GM12865 (cell line): ENCODE measurements at regions not wholly inside any gene's neighbourhood (a gene's known extent, or its start where the extent isn't known, plus 50 kb on each side); places are given as distances from the start of the nearest gene placed in this dataset.
A peak's percentile ranks its signal among the peaks of the same experiment; 100 is the strongest.

Experiments used
- DNase-seq: peaks from one replicate; pipeline ENCODE4 v3.0.0; 2010; ENCODE audit warnings: low read depth
- H3K4me3 ChIP-seq: 2 replicates; pipeline ENCODE4 v1.5.1; 2011; ENCODE audit warnings: mild to moderate bottlenecking, low read depth, low read length, control low read depth
- TF ChIP-seq, protein P1 (sequence below): IDR thresholded peaks from 2 replicates; pipeline ENCODE4 v1.5.1; 2011; ENCODE audit warnings: low read length, control low read depth, low read depth, inconsistent platforms; ENCODE audit not compliant: insufficient read depth; ENCODE audit errors: missing control alignments

DNA sequence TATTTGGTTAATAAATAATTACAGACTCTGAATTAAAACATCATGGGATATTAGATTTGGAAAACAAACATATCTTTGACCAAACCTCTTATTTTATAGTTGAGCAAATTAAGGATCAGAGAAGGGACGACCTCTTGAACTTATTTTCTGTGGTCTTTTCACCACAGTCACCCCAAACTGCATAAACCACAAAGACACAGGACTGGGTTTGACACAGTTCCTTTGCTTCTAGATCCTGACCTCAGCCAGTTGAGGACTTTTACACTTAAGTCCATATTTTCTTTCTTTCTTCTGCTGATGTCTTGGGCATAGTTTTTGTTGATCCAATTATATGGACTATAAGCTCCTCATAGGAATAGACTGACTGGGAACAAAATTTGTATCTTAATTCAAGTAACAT, 234.0 kb upstream of the SLC14A2 start:
- H3K4me3 ChIP-seq: no peak overlapping the region
- TF ChIP-seq, protein P1, sequence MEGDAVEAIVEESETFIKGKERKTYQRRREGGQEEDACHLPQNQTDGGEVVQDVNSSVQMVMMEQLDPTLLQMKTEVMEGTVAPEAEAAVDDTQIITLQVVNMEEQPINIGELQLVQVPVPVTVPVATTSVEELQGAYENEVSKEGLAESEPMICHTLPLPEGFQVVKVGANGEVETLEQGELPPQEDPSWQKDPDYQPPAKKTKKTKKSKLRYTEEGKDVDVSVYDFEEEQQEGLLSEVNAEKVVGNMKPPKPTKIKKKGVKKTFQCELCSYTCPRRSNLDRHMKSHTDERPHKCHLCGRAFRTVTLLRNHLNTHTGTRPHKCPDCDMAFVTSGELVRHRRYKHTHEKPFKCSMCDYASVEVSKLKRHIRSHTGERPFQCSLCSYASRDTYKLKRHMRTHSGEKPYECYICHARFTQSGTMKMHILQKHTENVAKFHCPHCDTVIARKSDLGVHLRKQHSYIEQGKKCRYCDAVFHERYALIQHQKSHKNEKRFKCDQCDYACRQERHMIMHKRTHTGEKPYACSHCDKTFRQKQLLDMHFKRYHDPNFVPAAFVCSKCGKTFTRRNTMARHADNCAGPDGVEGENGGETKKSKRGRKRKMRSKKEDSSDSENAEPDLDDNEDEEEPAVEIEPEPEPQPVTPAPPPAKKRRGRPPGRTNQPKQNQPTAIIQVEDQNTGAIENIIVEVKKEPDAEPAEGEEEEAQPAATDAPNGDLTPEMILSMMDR: no peak
- no peak for DNase-seq

GRCh38 chr18:45383228-45383627, 232.0 kb upstream of the SLC14A2 start:
- TF ChIP-seq, protein P1: no peak
- H3K4me3 ChIP-seq: no peak overlapping the region
- no peak for DNase-seq

DNA sequence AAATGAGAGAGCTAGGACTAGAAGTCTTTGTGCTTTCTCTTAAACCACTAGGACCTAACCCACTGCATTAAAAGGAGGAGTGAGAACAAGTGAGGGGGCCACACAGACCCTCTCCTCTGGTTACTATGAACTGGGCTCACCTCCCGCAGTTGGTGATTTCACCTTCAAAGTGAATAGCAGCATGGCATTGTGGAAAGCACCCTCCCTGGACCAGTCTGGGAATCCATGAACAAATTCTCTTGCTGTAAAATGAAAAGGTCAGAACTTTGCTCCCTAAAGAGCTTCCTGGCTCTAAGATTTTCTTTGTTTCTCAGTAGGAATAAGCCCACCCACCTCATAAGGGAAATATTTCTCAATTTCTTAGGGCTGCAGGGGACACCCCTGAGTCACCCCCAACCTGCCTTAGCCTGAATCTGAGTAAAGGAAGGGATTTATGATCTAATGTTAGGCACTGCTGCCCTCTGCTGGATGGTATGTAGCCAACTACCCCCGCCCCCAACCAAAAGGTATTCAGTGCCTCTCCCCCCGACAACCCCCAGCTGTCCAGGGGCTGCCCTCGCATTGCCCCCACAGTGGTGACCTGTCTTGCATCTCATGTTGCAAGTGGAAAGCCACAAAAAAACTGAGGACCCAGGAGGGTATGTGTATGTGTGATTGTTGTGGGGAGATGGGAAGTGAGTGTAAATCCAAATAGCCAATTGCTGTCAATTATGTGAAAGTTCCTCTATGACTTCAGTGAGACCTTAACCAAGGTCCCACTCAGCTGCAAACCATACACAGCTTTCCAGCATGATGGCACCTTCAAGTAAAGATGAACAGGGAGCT, 230.9 kb upstream of the SLC14A2 start:
- DNase-seq: peak; percentile 65
- H3K4me3 ChIP-seq: no peak overlapping the region
- TF ChIP-seq, protein P1: peak; percentile 64

DNA sequence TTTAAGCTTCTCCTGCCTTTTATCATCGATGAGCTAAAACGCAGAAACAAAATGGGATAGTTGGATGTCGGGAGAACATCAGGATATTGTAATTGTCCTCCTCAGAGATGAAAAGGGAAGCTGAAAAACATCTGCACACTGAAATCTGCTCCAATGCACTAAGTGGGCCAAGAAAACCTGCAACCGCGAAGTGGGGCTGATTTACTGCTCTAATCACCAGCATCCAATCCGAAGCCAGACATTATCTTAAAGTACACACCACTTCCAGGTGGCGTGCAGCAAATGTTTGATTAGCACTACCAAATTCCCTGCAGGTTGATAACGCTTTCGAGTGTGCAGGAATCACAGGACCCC, 230.3 kb upstream of the SLC14A2 start:
- TF ChIP-seq, protein P1: no peak
- H3K4me3 ChIP-seq: no peak overlapping the region
- DNase-seq: no peak

DNA sequence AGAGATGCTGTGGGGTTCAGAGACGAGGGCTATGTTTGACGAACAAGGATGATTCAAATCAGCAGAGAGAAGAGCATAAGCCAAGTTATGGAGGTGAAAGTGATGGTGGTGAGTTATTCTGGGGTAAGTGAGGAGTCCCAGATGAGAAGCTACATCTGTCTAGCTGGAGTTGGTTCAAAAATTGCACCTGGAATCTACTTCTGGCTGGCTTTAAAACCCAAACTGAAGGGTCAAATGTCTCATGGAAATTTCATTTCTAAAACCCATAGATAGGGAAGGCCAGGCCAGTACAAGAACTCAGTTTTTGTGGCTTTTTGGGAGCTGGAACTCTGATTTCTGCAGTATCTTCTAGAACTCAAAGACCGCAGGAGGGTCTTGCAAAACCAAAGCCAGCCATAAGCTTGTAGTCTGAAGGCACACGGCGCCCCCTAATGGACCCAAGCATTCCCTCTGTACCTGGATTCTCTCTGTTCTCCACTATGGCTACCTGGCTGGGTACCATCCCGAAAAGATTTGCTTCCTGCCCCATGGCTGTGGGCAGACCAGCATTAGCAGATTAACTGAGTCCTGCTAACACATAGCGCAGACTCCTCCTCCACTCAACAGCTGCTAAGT, 229.1 kb upstream of the SLC14A2 start:
- TF ChIP-seq, protein P1: peak; percentile 47
- DNase-seq: peak; percentile 26
- no peak overlapping the region for H3K4me3 ChIP-seq

GRCh38 chr18:45387229-45387628, 228.0 kb upstream of the SLC14A2 start:
- no peak overlapping the region for H3K4me3 ChIP-seq
- DNase-seq: no peak
- TF ChIP-seq, protein P1: no peak
